Stimulated activated effector memory CD8-positive, alpha-beta T cell treated with anti-CD3 and anti-CD28 coated beads, Interleukin-12 subunit alpha, Interleukin-12 subunit beta, amount 100 ng/mL, for 72 hours (primary cell): ENCODE measurements at regions not wholly inside any gene's neighbourhood (a gene's known extent, or its start where the extent isn't known, plus 50 kb on each side); places are given as distances from the start of the nearest gene placed in this dataset.
"Not testable (repeated sequence)": the region's sequence is repeated elsewhere in the genome, so short reads cannot be mapped to it uniquely, and the experiment has no call there.

ENCODE experiments used
- ATAC-seq: fragments of 150-1000 bp; cut with Tn5 transposase; 2 replicates; pipeline ENCODE4 v1.10.0; 2021
- DNase-seq, 2 donors: peaks; one replicate each; pipeline ENCODE4 v3.0.0; 2021 to 2022; ENCODE audit warnings: low spot score in 2 of 2
- H3K27ac Mint-ChIP-seq: one replicate; pipeline ENCODE4 v1.8.0; 2022; ENCODE audit warnings: mild to moderate bottlenecking, mixed read lengths
- H3K36me3 Mint-ChIP-seq: one replicate; pipeline ENCODE4 v1.8.0; 2022; ENCODE audit warnings: mild to moderate bottlenecking, mixed read lengths
- H3K4me1 Mint-ChIP-seq: one replicate; pipeline ENCODE4 v1.8.0; 2022; ENCODE audit warnings: mixed read lengths
- H3K4me3 Mint-ChIP-seq: one replicate; pipeline ENCODE4 v1.8.0; 2022; ENCODE audit warnings: mild to moderate bottlenecking, mixed read lengths
- H3K9me3 Mint-ChIP-seq: one replicate; pipeline ENCODE4 v1.8.0; 2022; ENCODE audit warnings: mixed read lengths

- not testable (repeated sequence) for ATAC-seq, H3K36me3 Mint-ChIP-seq, DNase-seq, H3K4me1 Mint-ChIP-seq, H3K4me3 Mint-ChIP-seq, H3K27ac Mint-ChIP-seq
- H3K9me3 Mint-ChIP-seq: peaks cover 17% of the 10 kb centered on the region
Measured at GRCh38 chr4:138435733-138436132, 193.6 kb upstream of the SLC7A11 start.

- H3K36me3 Mint-ChIP-seq: not testable (repeated sequence)
Measured at GRCh38 chr4:138435046-138435445, 192.9 kb upstream of the SLC7A11 start.

GRCh38 chr4:138428611-138429010, 186.5 kb upstream of the SLC7A11 start:
- DNase-seq: no peak
- no peaks in the 10 kb centered on the region for H3K4me1 Mint-ChIP-seq

More at GRCh38 chr4:138435046-138435445, 192.9 kb upstream of the SLC7A11 start:
- ATAC-seq, H3K4me1 Mint-ChIP-seq, H3K27ac Mint-ChIP-seq, H3K4me3 Mint-ChIP-seq, DNase-seq: not testable (repeated sequence)
- H3K9me3 Mint-ChIP-seq: peaks cover 16% of the 10 kb centered on the region

GRCh38 chr4:138426786-138427185, 184.6 kb upstream of the SLC7A11 start:
- Mint-ChIP-seq H3K36me3 (no peaks in the 10 kb centered on the region), H3K4me3 (no peak overlapping the region), H3K27ac (no peak overlapping the region), H3K9me3 (peaks cover 8% of the 10 kb centered on the region), H3K4me1 (no peaks in the 10 kb centered on the region)
- ATAC-seq: no peak
- DNase-seq: no peak

More at GRCh38 chr4:138428611-138429010, 186.5 kb upstream of the SLC7A11 start:
- ATAC-seq: no peak
- Mint-ChIP-seq H3K9me3 (peaks cover 17% of the 10 kb centered on the region), H3K27ac (no peak overlapping the region), H3K36me3 (no peaks in the 10 kb centered on the region), H3K4me3 (no peak overlapping the region)

GRCh38 chr4:138420471-138420870, 178.3 kb upstream of the SLC7A11 start:
- peaks cover 8% of the 10 kb centered on the region for H3K9me3 Mint-ChIP-seq
- no peak overlapping the region for H3K27ac Mint-ChIP-seq
- DNase-seq: no peak
- ATAC-seq: no peak
- H3K36me3 Mint-ChIP-seq: no peaks in the 10 kb centered on the region
- no peak overlapping the region for H3K4me3 Mint-ChIP-seq
- H3K4me1 Mint-ChIP-seq: no peaks in the 10 kb centered on the region

- H3K27ac Mint-ChIP-seq: no peak overlapping the region
- H3K4me3 Mint-ChIP-seq: no peak overlapping the region
- no peaks in the 10 kb centered on the region for H3K36me3 Mint-ChIP-seq
- no peak for ATAC-seq
- no peaks in the 10 kb centered on the region for H3K9me3 Mint-ChIP-seq
- H3K4me1 Mint-ChIP-seq: no peaks in the 10 kb centered on the region
- DNase-seq: no peak
Measured at GRCh38 chr4:138414202-138414601, 172.1 kb upstream of the SLC7A11 start.

- no peak for DNase-seq
- no peaks in the 10 kb centered on the region for H3K36me3 Mint-ChIP-seq
- H3K9me3 Mint-ChIP-seq: no peaks in the 10 kb centered on the region
- no peak overlapping the region for H3K4me3 Mint-ChIP-seq
- ATAC-seq: no peak
- no peaks in the 10 kb centered on the region for H3K4me1 Mint-ChIP-seq
- H3K27ac Mint-ChIP-seq: no peak overlapping the region
Measured at GRCh38 chr4:138413273-138413672, 171.1 kb upstream of the SLC7A11 start.

GRCh38 chr4:138412847-138413246, 170.7 kb upstream of the SLC7A11 start:
- Mint-ChIP-seq H3K4me3 (no peak overlapping the region), H3K27ac (no peak overlapping the region), H3K9me3 (no peaks in the 10 kb centered on the region), H3K4me1 (no peaks in the 10 kb centered on the region), H3K36me3 (no peaks in the 10 kb centered on the region)
- ATAC-seq (no peak), DNase-seq (no peak)

GRCh38 chr4:138410266-138410665, 168.1 kb upstream of the SLC7A11 start:
- ATAC-seq: no peak
- DNase-seq: no peak
- no peaks in the 10 kb centered on the region for H3K4me1 Mint-ChIP-seq
- no peaks in the 10 kb centered on the region for H3K36me3 Mint-ChIP-seq
- peaks cover 4% of the 10 kb centered on the region for H3K9me3 Mint-ChIP-seq
- no peak overlapping the region for H3K4me3 Mint-ChIP-seq
- H3K27ac Mint-ChIP-seq: no peak overlapping the region

GRCh38 chr4:138409670-138410069, 167.5 kb upstream of the SLC7A11 start:
- no peaks in the 10 kb centered on the region for H3K36me3 Mint-ChIP-seq
- ATAC-seq (no peak), DNase-seq (no peak)
- H3K4me3 Mint-ChIP-seq: no peak overlapping the region
- H3K9me3 Mint-ChIP-seq: peaks cover 4% of the 10 kb centered on the region
- H3K27ac Mint-ChIP-seq: no peak overlapping the region
- H3K4me1 Mint-ChIP-seq: no peaks in the 10 kb centered on the region

GRCh38 chr4:138408758-138409157, 166.6 kb upstream of the SLC7A11 start:
- ATAC-seq: no peak
- H3K9me3 Mint-ChIP-seq: peaks cover 4% of the 10 kb centered on the region
- no peak overlapping the region for H3K4me3 Mint-ChIP-seq
- H3K4me1 Mint-ChIP-seq: no peaks in the 10 kb centered on the region
- H3K36me3 Mint-ChIP-seq: no peaks in the 10 kb centered on the region
- H3K27ac Mint-ChIP-seq: no peak overlapping the region
- DNase-seq: no peak

GRCh38 chr4:138407329-138407728, 165.2 kb upstream of the SLC7A11 start:
- ATAC-seq (no peak), DNase-seq (no peak)
- Mint-ChIP-seq H3K4me3 (no peak overlapping the region), H3K27ac (no peak overlapping the region), H3K36me3 (no peaks in the 10 kb centered on the region), H3K9me3 (peaks cover 4% of the 10 kb centered on the region), H3K4me1 (no peaks in the 10 kb centered on the region)

- H3K4me3 Mint-ChIP-seq: no peak overlapping the region
- H3K4me1 Mint-ChIP-seq: no peaks in the 10 kb centered on the region
- no peak for DNase-seq
- H3K27ac Mint-ChIP-seq: no peak overlapping the region
- H3K9me3 Mint-ChIP-seq: peaks cover 4% of the 10 kb centered on the region
- ATAC-seq: no peak
- H3K36me3 Mint-ChIP-seq: no peaks in the 10 kb centered on the region
Measured at GRCh38 chr4:138406876-138407275, 164.7 kb upstream of the SLC7A11 start.

- DNase-seq: no peak
- no peaks in the 10 kb centered on the region for H3K36me3 Mint-ChIP-seq
- no peak overlapping the region for H3K4me3 Mint-ChIP-seq
- H3K9me3 Mint-ChIP-seq: peaks cover 4% of the 10 kb centered on the region
- no peak overlapping the region for H3K27ac Mint-ChIP-seq
- H3K4me1 Mint-ChIP-seq: no peaks in the 10 kb centered on the region
- no peak for ATAC-seq
Measured at GRCh38 chr4:138405934-138406567, 163.9 kb upstream of the SLC7A11 start.

- Mint-ChIP-seq H3K4me1 (no peaks in the 10 kb centered on the region), H3K4me3 (no peak overlapping the region), H3K9me3 (peaks cover 4% of the 10 kb centered on the region), H3K36me3 (no peaks in the 10 kb centered on the region), H3K27ac (no peak overlapping the region)
- DNase-seq (no peak), ATAC-seq (no peak)
Measured at GRCh38 chr4:138405466-138405891, 163.3 kb upstream of the SLC7A11 start.

GRCh38 chr4:138404801-138405200, 162.7 kb upstream of the SLC7A11 start:
- DNase-seq (no peak), ATAC-seq (no peak)
- no peaks in the 10 kb centered on the region for H3K4me1 Mint-ChIP-seq
- no peak overlapping the region for H3K4me3 Mint-ChIP-seq
- H3K36me3 Mint-ChIP-seq: no peaks in the 10 kb centered on the region
- peaks cover 4% of the 10 kb centered on the region for H3K9me3 Mint-ChIP-seq
- H3K27ac Mint-ChIP-seq: no peak overlapping the region

GRCh38 chr4:138404251-138404650, 162.1 kb upstream of the SLC7A11 start:
- DNase-seq: no peak
- Mint-ChIP-seq H3K4me1 (no peaks in the 10 kb centered on the region), H3K27ac (no peak overlapping the region), H3K36me3 (no peaks in the 10 kb centered on the region), H3K9me3 (peaks cover 4% of the 10 kb centered on the region), H3K4me3 (no peak overlapping the region)
- no peak for ATAC-seq
